GM13977 (cell line): ENCODE measurements at regions not wholly inside any gene's neighbourhood (a gene's known extent, or its start where the extent isn't known, plus 50 kb on each side); places are given as distances from the start of the nearest gene placed in this dataset.

Experiments used
- DNase-seq: peaks from one replicate; pipeline ENCODE4 v3.0.0; 2012; ENCODE audit warnings: low spot score
- in situ Hi-C: fragments of 300-500 bp; cut with MboI; formaldehyde crosslinking; loops from one replicate; pipeline ENCODE4 v1.12.0; 2022; ENCODE audit warnings: low sequenced_read_pairs, low pct_unique_long_range_greater_than_20kb, mixed read lengths, inconsistent platforms; ENCODE audit not compliant: unreplicated experiment
- TF ChIP-seq, protein P1 (sequence below): IDR thresholded peaks from 2 replicates; pipeline ENCODE4 v1.5.1; 2012; ENCODE audit warnings: mild to moderate bottlenecking, control low read depth; ENCODE audit not compliant: insufficient read depth; ENCODE audit errors: extremely low read depth, missing control alignments

- TF ChIP-seq, protein P1, sequence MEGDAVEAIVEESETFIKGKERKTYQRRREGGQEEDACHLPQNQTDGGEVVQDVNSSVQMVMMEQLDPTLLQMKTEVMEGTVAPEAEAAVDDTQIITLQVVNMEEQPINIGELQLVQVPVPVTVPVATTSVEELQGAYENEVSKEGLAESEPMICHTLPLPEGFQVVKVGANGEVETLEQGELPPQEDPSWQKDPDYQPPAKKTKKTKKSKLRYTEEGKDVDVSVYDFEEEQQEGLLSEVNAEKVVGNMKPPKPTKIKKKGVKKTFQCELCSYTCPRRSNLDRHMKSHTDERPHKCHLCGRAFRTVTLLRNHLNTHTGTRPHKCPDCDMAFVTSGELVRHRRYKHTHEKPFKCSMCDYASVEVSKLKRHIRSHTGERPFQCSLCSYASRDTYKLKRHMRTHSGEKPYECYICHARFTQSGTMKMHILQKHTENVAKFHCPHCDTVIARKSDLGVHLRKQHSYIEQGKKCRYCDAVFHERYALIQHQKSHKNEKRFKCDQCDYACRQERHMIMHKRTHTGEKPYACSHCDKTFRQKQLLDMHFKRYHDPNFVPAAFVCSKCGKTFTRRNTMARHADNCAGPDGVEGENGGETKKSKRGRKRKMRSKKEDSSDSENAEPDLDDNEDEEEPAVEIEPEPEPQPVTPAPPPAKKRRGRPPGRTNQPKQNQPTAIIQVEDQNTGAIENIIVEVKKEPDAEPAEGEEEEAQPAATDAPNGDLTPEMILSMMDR, result no peak
- in situ Hi-C loops, result no loop called here
- DNase-seq, result no peak
These were observed 87.1 kb upstream of the ITGA4 start for GRCh38 chr2:181370126-181370525.

GRCh38 chr2:181371195-181371594, 86.0 kb upstream of the ITGA4 start:
- in situ Hi-C loops, result no loop called here
- DNase-seq, result no peak
- TF ChIP-seq, protein P1, result no peak

GRCh38 chr2:181371782-181372645, 85.2 kb upstream of the ITGA4 start:
- in situ Hi-C loops, result no loop called here
- no peak for DNase-seq
- TF ChIP-seq, protein P1, result no peak

DNA sequence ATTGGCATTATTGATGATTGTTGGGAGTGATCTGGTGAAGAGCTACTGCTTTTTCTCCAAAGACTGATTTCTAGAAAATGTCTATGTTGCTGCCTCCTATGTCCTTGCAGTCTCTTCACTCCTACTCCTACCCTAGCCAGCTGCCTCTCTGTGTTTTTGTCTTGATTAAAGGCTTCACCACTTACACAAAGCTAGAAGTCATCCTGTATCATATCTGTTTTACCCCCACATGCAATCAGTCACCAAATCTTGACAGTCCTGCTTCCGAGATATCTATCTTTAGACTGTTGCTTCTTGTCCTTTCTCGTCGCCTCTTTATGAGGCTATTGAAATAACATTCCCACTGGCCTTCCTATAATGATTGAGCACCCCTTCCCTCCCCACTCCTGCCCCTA, 84.5 kb upstream of the ITGA4 start:
- in situ Hi-C loops, result no loop called here
- no peak for DNase-seq
- TF ChIP-seq, protein P1, result no peak

DNA sequence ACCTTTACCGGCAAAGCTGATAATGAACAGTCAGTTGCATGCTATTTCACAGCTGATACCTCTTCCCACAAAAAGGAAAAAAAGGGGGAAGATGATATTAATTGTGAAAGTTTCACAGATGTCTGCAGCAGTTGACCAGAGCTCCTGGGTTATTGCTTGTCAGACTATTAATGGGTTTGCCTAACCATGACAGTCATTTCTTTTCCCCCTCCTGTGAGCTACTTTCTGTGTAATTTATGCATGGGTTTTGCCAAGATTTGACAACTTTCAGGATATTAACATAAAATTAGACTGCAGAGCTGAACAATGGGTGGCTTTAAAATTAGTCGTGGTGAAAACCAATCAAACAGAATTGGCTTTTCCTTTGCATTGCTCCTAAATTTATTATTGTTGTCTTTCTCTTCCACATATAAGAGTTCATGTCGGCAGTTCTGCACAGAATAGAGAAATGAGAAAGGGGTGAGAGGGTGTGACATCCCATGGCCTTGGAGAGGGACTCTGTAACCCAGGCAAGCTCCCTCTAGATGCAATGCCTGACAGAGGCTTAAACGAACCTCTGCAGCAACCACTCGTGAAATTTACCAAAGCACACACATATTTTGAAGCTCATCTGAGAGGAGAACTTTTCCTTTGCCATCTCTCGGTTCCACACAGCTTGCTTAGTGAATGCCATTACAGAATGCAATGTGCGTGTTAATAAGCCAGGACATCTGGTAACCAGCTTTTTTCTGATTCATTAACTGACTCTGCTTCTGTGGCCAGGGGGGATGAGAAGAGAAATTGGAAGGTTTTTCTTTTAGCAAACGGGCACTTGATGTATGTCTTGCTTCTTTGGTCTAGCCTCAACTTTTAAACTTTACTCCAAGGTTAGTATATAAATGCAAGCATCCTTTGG, 82.2 kb upstream of the ITGA4 start:
- TF ChIP-seq, protein P1, result no peak
- DNase-seq, result peak; percentile 7
- in situ Hi-C loops, result no loop called here

GRCh38 chr2:181376442-181376841, 80.7 kb upstream of the ITGA4 start:
- in situ Hi-C loops, result no loop called here
- TF ChIP-seq, protein P1, result no peak
- DNase-seq, result no peak
